ENCODE measurements at regions not wholly inside any gene's neighbourhood (a gene's known extent, or its start where the extent isn't known, plus 50 kb on each side); places are given as distances from the start of the nearest gene placed in this dataset.

DNA sequence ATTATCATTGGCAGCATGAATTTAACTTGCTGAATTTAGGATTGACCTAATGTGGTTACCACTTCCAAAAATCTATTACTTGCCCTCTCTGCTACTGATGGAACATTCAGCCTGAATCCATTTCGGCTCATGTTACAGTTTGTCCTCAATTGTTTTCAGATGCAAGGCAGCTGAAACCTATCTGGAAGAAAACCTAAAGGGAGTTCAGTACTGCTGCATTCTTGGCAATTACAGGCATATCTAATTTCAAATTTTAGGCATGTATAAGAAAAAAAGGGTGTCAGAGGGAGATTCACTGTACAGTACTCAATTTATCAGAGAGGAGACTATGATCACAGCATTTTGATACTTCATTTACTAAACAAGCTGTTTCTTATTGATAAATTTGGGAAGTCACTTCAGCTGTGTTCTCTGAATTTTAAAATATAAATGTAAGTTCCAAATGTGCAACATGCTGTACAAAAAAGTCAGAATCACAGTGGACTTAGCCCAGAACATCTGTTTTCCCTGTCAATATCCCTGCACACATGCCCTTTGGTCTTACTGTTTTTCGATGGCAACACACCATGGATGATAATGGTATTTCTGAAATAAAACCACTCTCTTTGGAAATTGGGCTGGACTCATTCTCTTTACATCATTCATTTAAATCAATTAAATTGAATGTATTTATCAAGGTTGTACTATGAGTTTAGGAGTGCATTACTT, 651.6 kb upstream of the ADGRL4 start:
- TF ChIP-seq YY1 (IDR thresholded peaks at IDR 0.05; ENCODE audit: insufficient read depth, insufficient read length) (no peak), SUZ12 (IDR thresholded peaks at IDR 0.05; ENCODE audit: extremely low read depth, insufficient read depth, insufficient read length) (no peak)
